GM21390 (cell line): ENCODE measurements at regions not wholly inside any gene's neighbourhood (a gene's known extent, or its start where the extent isn't known, plus 50 kb on each side); places are given as distances from the start of the nearest gene placed in this dataset.
"Not testable (repeated sequence)": the region's sequence is repeated elsewhere in the genome, so short reads cannot be mapped to it uniquely, and the experiment has no call there.

ENCODE experiments used
- ATAC-seq: cut with Tn5 transposase; IDR thresholded peaks from one replicate; pipeline ENCODE4 v1.9.1; 2021; ENCODE audit not compliant: unreplicated experiment

DNA sequence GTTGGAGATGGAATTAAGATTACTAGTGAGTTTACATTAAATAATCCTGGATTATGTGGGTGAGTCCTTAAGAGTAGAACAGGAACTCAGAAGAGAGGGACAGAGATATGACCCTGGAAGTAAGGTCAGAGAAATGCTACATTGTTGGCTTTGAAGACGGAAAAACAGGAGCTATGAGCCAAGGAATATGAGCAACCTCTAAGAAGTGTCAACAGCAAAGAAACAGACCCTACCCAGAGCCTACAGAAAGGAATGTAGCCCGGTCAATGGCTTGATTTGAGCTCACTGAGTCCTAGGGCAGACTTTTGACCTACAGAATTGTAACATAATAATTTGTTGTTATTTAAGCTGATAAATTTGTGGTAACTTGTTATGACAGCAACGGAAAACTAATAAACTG, 304.9 kb downstream of the IPMK start:
- ATAC-seq, result no peak

DNA sequence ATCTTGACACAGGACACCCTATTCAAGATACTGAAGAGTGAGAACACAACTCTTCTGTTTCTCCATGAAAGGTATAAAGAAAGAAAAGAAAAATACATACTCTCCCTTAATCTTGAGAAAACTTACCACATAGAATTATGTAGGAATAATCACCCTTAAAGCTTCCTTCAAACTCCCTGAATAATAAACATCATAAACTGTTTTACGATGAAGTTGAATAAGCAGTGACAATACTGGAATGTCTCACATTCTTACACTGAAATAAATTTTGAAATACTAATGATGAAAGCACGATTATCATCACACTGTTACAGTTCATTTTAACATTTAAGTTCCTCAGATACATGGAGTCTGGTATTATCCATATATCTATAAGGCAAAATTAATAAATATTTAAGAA, 306.2 kb downstream of the IPMK start:
- no peak for ATAC-seq

DNA sequence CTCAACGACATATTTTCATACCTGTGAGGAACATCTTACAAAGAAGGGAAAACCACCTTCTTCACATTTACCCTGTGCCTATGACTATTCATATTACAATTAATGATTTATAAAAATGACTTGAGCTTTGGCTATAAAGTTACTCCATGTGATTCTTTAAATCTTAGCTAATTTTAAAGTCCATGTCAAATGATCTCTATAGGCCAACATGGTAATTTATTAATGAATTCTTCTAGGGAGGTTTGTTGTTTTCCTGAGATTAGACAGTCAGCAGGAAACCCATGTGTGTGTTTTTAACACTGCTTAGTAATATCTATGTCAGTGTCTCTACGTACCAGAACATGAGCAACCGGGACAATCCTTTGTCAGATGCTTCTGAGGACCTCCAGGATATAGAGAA, 307.3 kb downstream of the IPMK start:
- no peak for ATAC-seq

DNA sequence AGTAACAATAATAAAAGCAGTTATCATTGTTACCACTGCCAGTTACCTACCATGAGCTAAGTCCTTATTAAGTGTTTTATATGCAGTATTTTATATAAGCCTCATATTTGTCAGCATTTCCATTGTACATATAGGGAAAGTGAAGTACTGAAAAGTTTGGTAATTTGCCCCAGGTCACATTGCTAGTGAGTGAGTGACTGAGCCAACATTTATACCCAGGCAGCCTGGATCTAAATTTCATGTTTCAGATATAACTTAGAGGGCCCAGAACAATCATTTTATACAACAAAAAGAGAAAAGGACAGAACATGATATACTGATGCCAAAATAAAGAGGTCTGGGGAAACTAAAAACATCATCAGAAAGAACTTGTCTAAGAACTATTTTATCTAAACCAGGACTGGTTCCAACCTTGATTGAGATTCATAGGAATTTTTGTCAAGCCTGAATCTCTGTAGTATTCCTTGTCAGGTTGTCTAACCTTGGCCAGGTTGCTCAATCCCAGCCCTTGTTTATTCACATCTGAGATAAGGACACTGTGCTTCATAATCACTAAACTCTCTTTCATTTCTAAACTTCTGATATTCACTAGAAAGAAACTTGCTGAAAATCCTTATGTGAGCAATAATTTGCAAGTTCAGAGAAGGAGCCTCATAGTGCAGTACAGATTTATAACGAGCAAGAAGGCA, 308.2 kb downstream of the IPMK start:
- ATAC-seq, result no peak

DNA sequence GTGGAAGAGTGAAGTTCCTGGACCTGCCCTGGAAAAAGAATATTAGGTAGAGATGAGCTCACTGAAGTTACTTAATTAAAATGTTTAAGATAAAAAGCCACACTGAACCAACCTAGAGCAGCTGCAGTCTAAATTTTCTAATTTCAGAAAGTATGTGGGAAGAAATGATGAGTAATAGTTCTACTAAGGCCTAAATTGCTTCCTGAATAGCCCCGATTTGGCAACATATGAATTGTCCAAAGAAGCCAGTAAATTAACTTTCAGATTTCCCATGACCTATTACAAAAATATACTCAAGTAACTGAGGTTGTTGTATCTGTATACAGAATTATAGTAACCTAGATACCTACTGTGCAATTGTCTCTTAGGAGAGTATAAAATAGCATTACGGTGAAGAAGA, 312.6 kb downstream of the IPMK start:
- ATAC-seq, result no peak

DNA sequence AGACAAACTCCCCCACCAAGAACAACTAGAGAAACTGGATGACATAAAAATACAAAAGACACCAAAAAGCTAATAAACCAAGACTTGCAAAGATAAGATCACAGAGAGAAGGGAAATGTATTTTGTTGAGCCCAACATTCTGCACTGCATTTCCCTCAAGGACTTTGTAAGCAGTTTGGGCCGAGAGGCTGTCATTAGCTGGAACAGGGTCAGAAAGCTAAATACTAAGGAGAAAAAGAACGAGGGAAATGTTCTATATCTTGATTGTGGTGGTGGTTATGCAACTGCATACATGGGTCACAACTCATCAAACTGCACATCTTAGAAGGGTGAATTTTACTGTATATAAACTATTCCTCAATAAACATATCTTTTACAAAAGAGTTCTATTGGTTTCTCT, 315.0 kb downstream of the IPMK start:
- ATAC-seq, result no peak

DNA sequence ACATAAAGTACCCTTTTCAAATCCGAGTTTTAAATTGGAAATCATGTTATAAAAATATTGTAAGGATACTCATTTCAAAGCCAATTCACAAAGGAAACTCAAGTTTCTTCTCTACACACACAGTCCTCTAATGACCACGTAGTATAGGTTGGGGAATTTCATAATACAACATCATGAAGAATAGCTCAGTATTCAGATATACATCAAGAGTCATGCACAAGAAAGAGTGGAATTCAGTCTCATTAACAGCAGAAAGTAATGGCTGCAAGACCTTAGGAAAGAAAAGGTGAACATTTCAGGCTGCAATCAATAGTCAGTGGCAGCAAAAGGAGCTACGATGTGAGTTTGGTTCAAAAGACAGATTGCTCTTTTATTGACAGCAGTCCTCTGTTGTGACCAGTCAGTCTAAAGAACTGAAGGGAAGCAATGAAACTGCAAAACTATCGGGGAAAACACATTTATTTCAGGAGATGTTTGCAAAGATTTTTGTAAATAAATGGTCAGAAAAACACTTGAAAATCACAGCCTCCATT, 317.2 kb downstream of the IPMK start:
- ATAC-seq, result no peak

DNA sequence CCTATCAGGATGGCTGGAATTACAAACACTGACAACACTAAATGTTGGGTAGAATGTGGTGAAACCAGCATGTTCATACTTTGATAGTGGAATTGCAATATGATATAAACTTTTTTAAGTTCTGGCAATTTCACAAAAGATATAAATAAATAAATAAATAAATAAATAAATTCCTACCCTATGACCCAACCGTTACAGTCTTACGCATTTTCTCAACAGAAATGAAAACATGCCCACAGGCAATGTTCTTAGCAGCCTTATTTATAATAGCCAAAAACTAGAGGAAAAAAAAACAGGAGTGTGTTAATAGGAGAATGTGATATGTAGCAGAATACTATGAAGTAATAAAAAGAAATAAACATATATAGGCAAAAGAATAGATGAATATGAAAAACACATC, 318.9 kb downstream of the IPMK start:
- no peak for ATAC-seq

DNA sequence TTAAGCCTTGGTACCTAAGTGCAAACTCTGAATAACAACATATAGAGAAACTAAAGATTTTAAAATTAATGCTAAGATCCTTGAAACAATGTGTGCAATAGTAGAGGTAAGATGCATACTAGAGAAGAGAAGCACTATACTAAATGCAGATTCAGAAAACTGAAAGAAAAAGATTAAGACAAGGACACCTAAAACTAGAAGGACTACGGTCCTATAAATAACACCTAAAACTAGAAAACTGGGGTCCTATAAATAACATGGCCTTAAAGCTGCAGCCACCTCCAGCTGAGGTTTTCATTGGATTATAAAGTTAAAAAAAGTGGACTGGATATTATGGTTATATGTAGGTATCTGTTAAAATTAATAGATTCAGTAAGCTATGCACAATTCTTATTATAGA, 320.9 kb downstream of the IPMK start:
- no peak for ATAC-seq

DNA sequence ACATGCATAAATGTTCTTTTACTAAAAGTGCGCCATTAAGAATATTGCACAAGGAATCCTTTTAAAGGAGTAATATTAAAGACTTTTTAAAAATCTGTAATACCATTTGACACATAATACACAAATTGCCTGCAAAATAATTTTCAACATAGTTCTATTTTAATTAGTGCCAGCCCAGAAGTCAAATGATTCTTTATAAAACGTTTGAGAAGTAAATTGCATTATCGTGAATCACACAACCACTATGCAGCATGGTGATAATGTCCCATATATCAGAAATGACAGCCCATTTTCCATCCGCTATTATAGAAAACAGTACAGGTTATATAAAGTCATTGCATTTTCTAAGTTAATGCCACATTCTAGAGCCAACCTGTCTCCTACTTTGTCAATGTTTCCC, 324.0 kb downstream of the IPMK start:
- no peak for ATAC-seq

DNA sequence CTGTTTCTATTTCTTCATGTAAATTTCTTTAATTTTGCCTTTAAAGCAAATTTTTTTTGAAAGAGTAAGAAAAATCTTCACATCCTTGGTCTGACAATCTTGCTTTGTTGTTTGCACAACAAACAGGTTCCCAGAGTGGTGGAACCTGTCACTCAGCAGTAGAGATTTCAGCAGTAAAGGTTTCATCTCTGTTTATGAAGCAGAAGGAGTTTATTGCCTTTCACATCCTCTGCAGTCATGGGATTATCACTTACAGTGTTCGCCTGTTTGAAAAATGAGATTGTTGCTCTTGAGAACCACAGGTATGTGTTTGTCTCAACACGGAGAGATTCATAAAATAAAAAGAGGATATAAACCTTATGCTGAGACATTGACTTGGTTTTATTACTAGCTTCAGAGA, 342.6 kb downstream of the IPMK start:
- ATAC-seq, result no peak

DNA sequence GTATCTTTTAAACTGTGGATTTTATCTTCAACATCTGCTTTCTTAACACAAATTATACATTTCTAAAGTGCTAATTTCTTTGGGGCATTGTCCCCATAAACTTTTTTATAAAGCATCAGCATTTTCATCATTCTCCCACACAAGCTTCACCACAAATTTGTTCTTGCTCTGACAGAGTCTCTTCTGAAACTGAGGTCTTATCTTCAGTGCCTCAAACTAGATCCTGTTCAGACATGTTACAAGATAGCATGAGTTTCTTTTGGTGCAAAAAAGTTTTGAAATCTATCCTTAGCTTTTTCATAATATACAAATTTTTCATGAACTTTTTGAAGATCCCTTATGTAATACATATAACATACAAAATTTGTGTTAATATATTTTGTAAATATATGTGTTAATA, 346.6 kb downstream of the IPMK start:
- no peak for ATAC-seq

DNA sequence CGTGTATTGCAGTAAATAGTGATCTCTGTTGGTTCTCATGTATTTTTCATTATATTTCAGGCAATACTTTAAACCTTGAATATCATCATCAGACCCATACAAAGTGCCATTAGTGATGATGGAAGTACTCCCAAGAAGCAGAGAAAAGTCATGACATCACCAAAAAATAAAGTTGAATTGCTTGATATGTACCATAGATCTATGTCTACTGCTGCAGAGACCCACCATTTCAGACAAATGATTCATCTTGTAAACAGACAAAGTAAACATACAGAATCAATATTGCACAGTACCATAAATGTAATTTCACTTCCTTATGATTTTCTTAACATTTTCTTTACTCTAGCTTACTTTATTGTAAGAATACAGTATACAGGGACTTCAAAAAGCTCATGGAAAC, 347.8 kb downstream of the IPMK start:
- no peak for ATAC-seq

DNA sequence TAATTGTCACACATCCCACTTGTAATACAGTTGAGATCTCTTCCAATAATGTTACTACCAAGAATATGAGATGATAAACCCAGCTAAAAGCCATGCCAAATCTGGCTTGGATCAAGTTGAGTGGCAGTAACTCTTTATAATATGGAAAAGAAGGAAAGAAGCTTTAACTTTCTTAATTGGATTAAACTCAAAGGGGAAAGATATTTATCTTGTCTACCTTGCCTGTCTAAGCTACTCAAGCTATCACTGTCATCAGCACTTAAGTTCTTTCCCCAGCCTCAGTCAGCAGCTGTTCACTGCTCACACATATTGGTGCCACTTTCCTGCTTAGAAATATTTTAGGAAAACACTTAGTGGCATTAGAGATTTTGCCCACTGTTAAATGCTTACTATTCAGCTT, 350.7 kb downstream of the IPMK start:
- no peak for ATAC-seq

DNA sequence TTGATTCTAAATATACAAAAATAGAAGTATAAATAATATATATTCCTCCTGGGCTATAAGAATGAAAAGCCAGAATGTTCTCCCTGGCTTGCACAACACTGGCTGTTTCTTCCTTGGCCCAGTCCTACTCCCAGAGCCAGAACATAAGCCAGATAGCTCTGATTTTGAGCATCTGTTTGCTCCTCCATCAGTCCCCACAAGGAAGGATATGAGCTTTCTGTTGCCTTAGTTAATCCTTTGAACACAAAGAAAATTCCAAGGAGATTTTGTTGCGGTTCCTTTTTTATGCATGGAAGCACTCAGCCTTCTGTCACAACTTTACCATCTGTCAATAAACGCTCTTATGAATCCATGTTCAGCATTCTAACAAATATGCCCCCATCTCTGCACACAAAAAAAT, 361.8 kb downstream of the IPMK start:
- no peak for ATAC-seq

DNA sequence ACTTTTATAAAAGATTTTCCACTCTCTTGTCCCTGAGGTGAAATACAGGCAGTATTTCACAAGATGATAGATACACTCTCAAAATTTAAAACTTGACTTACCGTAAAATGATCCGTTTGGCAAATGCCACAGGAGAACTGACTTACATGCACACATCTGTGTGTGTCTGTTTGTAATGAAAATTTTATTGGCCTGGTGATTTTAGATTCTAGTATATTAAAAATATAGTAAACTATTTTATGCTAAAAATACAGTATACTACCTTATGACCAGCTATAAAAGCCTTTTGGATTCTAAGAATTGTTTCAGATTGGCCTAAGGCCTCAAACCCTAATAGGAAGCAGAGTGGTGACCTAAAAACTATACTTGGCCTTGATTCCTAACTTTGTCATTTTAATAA, 362.7 kb downstream of the IPMK start:
- no peak for ATAC-seq

DNA sequence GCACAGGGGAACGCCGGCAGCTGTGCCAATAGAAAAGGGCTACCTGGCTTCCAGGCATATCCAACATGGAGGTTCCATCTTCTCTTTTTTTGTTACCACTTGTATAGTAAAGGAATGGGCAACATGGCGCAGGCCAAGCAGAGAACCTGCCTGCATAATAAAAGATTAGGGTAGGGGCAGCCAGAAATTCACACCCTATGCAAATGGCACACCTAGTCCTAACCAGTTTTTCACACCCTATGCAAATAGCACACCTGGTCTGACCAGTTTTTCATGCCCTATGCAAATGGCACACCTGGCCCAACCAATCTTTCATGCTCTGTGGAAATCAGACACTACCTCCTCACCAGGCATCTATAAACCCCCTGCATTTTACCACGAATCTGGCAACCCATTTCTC, 369.5 kb downstream of the IPMK start:
- no peak for ATAC-seq

DNA sequence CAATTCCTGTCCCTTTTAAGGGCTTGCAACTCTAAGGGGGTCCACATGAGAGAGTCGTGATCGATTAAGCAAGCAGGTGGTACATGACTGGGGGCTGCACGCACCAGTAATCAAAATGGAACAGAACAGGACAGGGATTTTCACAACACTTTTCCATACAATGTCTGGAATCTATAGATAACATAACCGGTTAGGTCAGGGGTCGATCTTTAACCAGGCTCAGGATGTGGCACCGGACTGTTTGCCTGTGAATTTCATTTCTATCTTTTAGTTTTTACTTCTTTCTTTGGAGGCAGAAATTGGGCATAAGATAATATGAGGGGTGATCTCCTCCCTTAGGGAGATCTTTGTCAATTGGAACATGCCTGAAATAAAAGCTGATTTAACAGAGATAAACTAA, 370.1 kb downstream of the IPMK start:
- ATAC-seq, result no peak

DNA sequence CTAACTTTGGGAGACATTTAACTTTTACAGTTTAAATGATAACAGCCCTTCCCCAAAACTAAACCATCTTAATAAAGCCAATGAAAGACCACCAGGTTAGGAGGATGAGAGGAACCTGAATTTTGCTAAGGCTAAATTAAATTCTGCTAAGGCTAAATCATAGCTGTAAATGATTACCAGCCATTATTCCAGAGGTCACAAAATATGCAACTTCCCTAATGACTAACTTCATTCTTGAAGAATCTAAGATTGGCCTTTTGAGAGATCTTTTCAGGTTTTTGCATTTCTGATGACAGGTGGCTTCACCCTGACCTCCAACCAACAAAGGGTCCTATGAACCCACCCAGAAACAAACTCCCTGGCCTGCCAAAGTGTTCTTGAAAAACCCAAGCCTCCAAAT, 373.3 kb downstream of the IPMK start:
- no peak for ATAC-seq

DNA sequence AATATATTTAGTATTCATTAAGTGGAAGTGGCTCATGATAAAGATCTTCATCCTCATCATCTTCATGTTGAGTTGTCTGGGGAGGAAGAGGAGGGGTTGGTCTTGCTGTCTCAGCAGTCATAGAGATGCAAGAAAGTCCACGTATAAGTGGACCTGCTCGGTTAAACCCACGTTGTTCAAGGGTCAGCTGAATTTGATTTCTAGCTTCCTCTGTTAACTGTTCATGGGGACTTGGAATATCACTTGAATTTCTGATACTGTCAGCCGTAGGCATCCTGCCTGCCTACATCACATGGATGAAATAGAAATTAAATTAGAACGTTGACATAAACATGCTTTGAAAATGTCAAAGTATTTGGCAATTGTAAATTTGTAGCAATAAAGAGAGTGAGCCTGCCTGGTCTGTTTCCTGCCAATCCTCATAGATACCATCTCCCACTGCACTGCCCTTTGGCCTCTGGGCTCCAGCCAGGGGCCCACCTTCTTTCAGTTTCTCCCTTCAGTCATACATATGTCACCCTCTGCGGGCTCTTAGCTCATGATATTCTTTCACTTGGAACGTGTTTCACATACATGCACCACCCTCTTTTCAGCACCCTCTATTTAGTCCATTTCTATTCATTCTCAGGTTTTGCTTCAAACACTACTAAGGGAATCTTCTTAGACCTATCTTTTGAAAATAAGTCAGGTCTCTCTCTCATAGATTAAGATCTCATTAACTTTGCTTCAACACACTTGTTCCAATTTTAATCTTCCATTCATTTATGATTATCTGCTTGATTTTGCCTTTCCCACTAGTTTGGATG, 376.3 kb downstream of the IPMK start:
- no peak for ATAC-seq

DNA sequence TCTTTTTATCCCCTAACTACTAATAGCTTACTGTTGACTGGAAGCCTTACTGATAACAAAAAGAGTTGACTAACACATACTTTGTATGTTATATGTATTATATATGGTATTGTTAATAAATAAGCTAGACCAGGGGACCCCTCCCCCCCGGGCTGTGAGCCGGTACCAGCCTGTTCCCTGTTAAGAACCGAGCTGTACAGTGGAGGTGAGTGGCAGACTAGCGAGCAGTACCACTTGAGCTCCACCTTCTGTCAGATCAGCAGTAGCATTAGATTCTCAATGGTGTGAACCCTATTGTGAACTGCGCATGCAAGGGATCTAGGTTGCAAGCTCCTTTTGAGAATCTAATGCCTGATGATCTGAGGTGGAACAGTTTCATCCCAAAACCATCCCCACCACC, 377.0 kb downstream of the IPMK start:
- no peak for ATAC-seq

DNA sequence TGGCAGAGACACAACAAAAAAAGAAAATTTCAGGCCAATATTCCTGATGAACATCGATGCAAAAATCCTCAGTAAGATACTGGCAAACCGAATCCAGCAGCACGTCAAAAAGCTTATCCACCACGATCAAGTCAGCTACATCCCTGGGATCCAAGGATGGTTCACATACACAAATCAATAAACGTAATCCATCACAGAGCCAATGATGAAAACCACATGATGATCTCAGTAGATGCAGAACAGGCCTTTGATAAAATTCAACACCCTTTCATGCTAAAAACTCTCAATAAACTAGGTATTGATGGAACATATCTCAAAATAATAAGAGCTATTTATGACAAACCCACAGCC, 382.1 kb downstream of the IPMK start:
- ATAC-seq, result not testable (repeated sequence)
